Bone marrow (tissue), 2 donors: ENCODE measurements at regions not wholly inside any gene's neighbourhood (a gene's known extent, or its start where the extent isn't known, plus 50 kb on each side); places are given as distances from the start of the nearest gene placed in this dataset.

Experiments
- DNase-seq, 2 donors: peaks; one replicate each; lab custom pipeline; 2025; lab: John Stamatoyannopoulos, UW

DNA sequence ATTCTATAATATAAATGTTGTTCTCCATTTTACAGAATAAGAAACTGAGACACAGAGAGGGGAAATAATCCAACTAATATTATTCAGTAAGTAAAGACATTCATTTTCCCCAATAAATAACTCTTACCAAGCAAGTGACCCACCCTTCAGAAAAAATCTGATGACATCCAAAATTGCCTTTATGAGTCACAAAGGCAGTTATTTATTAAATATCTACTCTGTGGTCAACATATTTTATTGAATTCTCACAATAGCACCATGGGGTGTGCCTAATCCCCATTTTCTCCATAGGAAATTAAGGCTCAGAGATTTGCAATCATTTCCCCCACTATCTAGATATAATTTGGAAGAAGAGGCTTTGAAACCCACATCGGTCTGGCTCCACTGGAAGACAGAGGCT, 161.5 kb upstream of the ISX start:
- DNase-seq = no peak

GRCh38 chr22:34913826-34914225, 152.1 kb upstream of the ISX start:
- DNase-seq = no peak

DNA sequence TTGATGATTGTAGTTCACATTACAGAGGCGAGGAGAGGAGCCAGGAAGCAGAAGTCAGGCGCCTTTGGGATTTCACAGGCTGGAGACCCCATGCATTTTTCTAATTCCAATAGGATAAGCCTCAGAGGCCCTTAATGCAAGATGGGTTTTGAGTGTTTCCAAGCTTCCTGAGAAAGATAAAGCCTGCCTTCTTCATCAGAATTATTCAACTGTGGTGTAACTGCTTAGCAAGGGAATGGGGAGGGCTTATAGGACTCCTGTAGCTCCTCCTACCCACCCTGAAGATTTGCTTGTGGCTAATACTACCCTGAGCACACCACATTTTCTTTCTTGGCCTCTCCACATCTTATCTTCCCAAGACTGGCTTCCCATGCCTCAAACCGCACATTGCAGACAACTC, 151.1 kb upstream of the ISX start:
- no peak for DNase-seq

DNA sequence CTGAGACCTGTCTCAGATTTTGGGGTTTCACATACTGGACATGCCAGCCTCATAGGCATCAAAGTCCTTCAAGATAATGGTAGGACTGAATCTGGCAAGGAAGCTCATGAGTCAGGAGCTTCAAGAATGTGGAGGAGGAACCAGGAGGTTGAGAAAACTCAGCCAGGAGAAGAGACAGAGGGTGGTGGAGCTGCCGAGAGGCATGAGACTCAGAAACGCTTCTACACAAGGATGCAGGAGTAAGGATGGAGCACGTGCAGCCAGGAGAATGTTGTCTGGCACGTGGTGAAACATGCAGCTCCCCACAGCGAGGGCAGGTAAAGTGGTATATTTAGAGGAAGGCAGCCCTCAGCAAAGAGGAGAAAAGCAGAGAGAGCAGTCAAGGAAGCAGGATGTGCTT, 148.7 kb upstream of the ISX start:
- DNase-seq = no peak

DNA sequence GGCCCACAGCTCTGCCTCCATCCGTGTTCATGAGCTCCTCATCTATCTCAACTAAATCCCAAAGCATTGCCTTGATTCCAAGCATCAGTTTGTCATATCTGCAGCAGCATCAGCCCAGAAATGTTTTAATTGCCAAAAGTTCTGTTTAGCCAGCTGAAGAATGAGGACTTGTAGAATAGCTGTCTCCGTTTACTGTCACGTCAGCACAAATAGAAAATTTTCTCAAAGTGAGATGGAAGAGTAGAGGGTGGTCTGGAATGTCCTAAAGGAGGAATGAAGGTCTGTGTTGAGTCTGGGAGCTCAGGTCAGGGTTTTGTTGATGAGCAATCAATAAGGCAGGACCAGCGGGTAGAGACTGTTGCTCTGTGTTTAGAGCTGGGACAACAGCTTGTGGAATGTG, 134.9 kb upstream of the ISX start:
- no peak for DNase-seq

DNA sequence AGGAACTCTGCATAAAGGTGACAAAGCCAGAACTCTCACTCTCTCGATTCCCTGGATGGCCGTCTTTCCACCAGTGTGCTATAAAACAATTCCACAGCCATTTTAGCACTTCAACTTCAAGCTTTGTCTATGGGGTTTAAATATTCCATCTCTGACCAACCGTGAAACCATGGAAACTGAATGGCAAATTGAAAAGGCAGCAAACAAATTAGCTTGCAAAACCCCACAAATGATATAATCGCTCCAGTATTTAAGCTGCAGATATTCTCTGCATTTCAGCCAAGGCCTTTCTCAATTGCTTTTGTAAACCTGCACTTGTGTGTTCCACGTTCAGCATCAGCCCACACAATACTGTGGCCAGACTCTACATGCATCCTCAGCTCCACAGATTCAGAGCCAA, 131.7 kb upstream of the ISX start:
- no peak for DNase-seq

- no peak for DNase-seq
Measured at GRCh38 chr22:34943830-34944229, 122.1 kb upstream of the ISX start.

DNA sequence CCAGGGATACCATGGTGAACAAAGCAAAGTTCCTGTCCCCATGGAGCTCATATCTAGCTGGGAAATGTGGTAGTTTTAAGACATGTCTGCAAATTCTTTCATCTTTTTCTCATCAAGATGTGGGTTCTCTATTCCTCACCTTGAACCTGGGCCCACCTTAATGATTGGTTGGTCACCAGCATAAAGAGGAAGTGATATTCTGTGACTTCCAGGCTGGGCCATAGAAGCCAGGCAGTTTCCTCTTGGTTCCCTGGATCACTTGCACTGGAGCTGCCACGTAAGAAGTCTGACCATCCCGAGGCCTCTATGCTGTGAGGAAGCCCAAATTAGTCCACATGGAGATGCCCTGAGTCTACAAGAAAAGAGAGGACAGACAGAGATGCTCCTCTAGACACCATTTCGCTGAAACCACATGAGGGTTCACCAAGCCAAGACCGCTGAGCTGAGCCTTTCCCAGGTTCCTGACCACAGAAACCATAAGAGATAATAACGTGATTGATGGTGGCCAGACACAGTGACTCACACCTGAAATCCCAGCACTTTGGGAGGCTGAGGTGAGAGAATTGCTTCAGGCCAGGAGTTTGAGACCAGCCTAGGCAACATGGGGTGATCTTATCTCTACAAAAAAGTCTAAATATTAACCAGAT, 119.5 kb upstream of the ISX start:
- DNase-seq = no peak

GRCh38 chr22:34950489-34950888, 115.5 kb upstream of the ISX start:
- DNase-seq = no peak

DNA sequence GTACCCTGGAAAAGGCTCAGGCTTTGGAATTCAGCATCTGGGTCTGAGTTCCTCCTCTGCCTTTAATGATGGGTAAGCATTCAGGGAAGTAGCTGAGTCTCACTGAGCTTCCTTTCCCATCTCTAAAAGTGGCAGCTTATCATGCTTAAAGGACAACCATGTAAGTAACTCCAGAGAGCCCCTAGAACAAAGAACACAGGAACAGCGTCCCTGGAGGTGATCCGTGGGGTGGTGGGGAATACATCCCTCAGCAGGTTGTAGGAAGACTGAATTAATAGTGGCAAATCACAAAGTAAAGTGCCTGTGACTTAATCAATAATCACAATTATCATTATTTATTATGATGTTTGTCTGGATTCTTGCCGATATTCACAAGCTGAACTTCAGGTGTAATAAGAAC, 114.7 kb upstream of the ISX start:
- no peak for DNase-seq

DNA sequence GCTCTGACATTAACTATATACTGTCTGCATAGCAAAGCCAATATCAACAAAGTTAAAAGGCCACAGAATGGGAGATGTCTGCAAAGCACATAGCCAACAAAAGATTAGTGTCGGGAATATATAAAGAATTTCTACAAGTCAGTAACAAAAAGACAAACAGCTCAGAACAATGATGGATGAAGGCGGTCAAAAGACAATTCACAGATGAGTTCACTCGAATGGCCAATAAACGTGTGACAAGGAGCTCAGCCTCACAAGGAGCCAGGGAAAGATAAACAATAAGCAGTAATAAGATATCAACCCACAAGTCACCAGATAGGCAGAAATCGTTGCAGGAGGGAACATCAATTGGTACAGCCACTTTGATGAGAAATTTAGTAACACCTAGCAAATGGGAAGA, 106.0 kb upstream of the ISX start:
- DNase-seq = no peak

DNA sequence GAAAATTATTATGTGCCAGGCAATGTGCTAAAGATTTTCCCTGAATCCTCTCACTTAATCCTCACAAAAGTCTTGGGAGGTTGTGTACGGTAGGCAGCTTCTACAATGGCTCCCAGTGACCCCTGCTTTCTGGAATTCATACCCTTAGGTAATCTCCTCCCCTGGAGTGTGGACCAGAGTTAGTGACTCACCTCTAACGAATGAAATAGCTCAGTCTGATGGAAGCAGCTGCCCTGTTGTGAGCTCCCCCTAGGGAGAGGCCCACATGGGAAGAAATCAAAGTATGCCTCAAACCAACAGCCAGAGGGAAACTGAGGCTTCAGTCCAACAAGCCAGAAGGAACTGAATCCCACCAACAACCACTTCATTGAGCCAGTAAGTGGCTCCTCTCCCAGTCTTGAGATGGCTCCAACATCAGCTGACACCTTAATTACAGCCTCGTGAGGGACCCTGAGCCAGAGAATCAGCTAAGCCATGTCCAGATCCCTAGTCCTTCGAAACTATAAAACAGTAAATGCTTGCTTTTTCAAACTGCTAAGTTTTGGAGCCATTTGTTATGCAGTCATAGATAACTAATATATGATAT, 98.9 kb upstream of the ISX start:
- DNase-seq = no peak

GRCh38 chr22:34969001-34969790, 96.8 kb upstream of the ISX start:
- no peak for DNase-seq

DNA sequence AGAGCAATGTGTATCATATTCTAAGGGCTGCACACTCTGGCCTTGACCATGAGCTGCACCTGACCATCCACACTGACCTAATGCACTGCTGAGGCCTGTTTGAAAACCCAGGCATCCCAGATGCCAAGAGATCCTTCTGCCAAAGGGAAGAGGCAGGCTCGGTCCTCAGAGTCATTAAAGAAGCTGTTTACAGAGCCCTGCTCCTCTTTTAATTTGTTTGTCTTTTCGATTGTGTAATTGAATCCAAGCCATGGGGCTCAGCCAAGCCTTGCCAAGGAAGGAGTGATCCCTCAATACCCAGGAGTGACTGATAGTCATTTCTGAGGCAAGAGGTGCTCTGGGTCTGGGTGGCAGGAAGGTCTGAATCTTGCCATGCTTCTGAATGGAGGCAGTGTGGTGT, 94.5 kb upstream of the ISX start:
- no peak for DNase-seq

GRCh38 chr22:34972191-34972897, 93.6 kb upstream of the ISX start:
- no peak for DNase-seq

- DNase-seq = no peak
Measured at GRCh38 chr22:34973016-34973415, 92.9 kb upstream of the ISX start.

- DNase-seq = no peak
Measured at GRCh38 chr22:34973926-34974325, 92.0 kb upstream of the ISX start.

DNA sequence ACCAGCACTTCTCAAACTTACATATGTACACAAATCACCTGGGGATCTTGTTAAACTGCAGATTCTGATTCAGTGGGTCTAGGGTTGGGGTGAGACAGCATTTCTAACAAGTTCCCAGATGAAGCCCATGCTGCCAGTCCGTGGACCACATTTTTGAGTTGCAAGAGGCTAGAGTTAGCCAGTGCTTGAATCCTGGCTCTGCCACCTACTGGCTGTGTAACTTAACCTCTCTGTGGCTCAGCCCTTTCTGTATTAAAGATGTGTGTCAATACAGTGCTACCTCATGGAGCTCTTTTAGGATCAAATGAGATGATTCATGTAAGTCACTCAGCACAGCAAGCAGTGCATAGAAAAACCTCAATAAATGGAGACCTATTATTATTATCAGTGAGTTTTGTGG, 90.2 kb upstream of the ISX start:
- DNase-seq = no peak

GRCh38 chr22:34976474-34976873, 89.5 kb upstream of the ISX start:
- DNase-seq = no peak

- DNase-seq = no peak
Measured at GRCh38 chr22:34976886-34977285, 89.1 kb upstream of the ISX start.

DNA sequence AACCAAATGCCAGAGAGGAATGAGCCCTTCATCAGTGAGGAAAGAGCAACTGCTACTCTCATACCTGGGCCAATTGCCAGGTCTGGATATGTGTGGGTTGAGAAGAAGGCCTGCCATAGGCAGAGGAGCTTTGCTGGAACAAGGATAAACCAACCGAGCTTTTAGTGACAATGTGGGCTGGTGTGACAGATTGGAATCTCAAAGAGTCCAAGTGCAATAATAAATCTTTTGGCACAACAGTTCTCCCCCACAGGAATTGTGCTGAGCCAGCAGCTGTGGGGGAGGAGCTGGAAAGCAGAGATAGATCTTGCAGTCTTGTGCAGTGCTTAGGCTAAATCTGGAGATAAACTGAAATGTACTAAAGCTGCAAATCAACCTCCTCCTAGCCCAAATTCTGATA, 79.4 kb upstream of the ISX start:
- no peak for DNase-seq

DNA sequence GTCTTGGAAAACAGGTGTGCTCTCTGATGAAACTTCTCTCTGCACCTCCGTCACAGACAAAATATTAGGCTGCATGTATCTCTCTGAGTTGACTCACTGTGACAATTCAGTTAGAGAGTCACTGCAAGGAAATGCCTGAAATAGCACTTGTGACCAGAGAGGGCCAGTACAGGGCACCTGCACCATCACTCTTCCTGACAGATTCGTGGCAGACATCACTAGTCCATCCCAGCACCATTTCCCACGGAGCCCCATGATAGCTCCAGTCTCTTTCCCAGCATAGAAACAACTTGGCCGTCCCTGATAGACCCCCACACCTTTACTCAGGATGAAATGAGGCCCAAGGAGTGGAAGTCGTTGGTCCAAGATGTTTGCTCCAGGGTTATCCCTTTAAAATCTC, 73.3 kb upstream of the ISX start:
- no peak for DNase-seq

GRCh38 chr22:34993548-34993947, 72.4 kb upstream of the ISX start:
- DNase-seq = no peak
